Glutamatergic neuron (in vitro differentiated cells): ENCODE measurements at regions not wholly inside any gene's neighbourhood (a gene's known extent, or its start where the extent isn't known, plus 50 kb on each side); places are given as distances from the start of the nearest gene placed in this dataset.

Experiments
- DNase-seq: peaks from one replicate; pipeline ENCODE4 v3.0.0; 2022
- H3K27ac Mint-ChIP-seq: one replicate; pipeline ENCODE4 v1.8.0; 2020; ENCODE audit warnings: mild to moderate bottlenecking, mixed read lengths, inconsistent platforms; ENCODE audit not compliant: unreplicated experiment
- H3K27me3 Mint-ChIP-seq: one replicate; pipeline ENCODE4 v1.8.0; 2020; ENCODE audit warnings: mild to moderate bottlenecking, moderate library complexity, mixed read lengths, inconsistent platforms; ENCODE audit not compliant: unreplicated experiment
- H3K36me3 Mint-ChIP-seq: one replicate; pipeline ENCODE4 v1.8.0; 2020; ENCODE audit warnings: mild to moderate bottlenecking, mixed read lengths, inconsistent platforms; ENCODE audit not compliant: unreplicated experiment
- H3K4me1 Mint-ChIP-seq: one replicate; pipeline ENCODE4 v1.8.0; 2020; ENCODE audit warnings: mild to moderate bottlenecking, low read depth, mixed read lengths, inconsistent platforms; ENCODE audit not compliant: unreplicated experiment
- H3K4me3 Mint-ChIP-seq: one replicate; pipeline ENCODE4 v1.8.0; 2020; ENCODE audit warnings: mild to moderate bottlenecking, mixed read lengths, inconsistent platforms; ENCODE audit not compliant: unreplicated experiment
- H3K9me3 Mint-ChIP-seq: one replicate; pipeline ENCODE4 v1.8.0; 2020; ENCODE audit warnings: mild to moderate bottlenecking, moderate library complexity, mixed read lengths, inconsistent platforms; ENCODE audit not compliant: unreplicated experiment
- CTCF ChIP-seq: fragments of 200-600 bp; sonication (generic); IDR thresholded peaks from one replicate; pipeline ENCODE4 v1.5.0; 2021; ENCODE audit not compliant: partially characterized antibody, unreplicated experiment

- no peaks in the 10 kb centered on the region for H3K27me3 Mint-ChIP-seq
- H3K4me3 Mint-ChIP-seq = no peak overlapping the region
- no peaks in the 10 kb centered on the region for H3K9me3 Mint-ChIP-seq
- H3K4me1 Mint-ChIP-seq = no peaks in the 10 kb centered on the region
- no peak overlapping the region for H3K27ac Mint-ChIP-seq
- no peak for TF ChIP-seq CTCF
- DNase-seq = no peak
- no peaks in the 10 kb centered on the region for H3K36me3 Mint-ChIP-seq
Observed at GRCh38 chr21:25465263-25465662, 142.0 kb downstream of the MRPL39 start.

GRCh38 chr21:25464275-25464674, 143.0 kb downstream of the MRPL39 start:
- Mint-ChIP-seq H3K4me1 (no peaks in the 10 kb centered on the region), H3K4me3 (no peak overlapping the region), H3K27ac (no peak overlapping the region), H3K36me3 (no peaks in the 10 kb centered on the region), H3K27me3 (no peaks in the 10 kb centered on the region), H3K9me3 (no peaks in the 10 kb centered on the region)
- no peak for TF ChIP-seq CTCF
- no peak for DNase-seq

GRCh38 chr21:25462517-25462971, 144.7 kb downstream of the MRPL39 start:
- no peaks in the 10 kb centered on the region for H3K4me1 Mint-ChIP-seq
- TF ChIP-seq CTCF = no peak
- no peaks in the 10 kb centered on the region for H3K36me3 Mint-ChIP-seq
- H3K27me3 Mint-ChIP-seq = no peaks in the 10 kb centered on the region
- no peaks in the 10 kb centered on the region for H3K9me3 Mint-ChIP-seq
- H3K27ac Mint-ChIP-seq = no peak overlapping the region
- H3K4me3 Mint-ChIP-seq = no peak overlapping the region
- DNase-seq = no peak

GRCh38 chr21:25461725-25462124, 145.6 kb downstream of the MRPL39 start:
- no peak for DNase-seq
- Mint-ChIP-seq H3K27ac (no peak overlapping the region), H3K4me3 (no peak overlapping the region), H3K4me1 (no peaks in the 10 kb centered on the region), H3K36me3 (no peaks in the 10 kb centered on the region), H3K9me3 (no peaks in the 10 kb centered on the region), H3K27me3 (no peaks in the 10 kb centered on the region)
- TF ChIP-seq CTCF = no peak

GRCh38 chr21:25459993-25460392, 147.3 kb downstream of the MRPL39 start:
- Mint-ChIP-seq H3K9me3 (no peaks in the 10 kb centered on the region), H3K4me1 (no peaks in the 10 kb centered on the region), H3K27ac (no peak overlapping the region), H3K27me3 (no peaks in the 10 kb centered on the region), H3K4me3 (no peak overlapping the region), H3K36me3 (no peaks in the 10 kb centered on the region)
- TF ChIP-seq CTCF = no peak
- no peak for DNase-seq
